Endothelial cell of umbilical vein (primary cell): ENCODE measurements at regions not wholly inside any gene's neighbourhood (a gene's known extent, or its start where the extent isn't known, plus 50 kb on each side); places are given as distances from the start of the nearest gene placed in this dataset.

Experiments
- EZH2 ChIP-seq: IDR thresholded peaks from 2 replicates; pipeline ENCODE4 v1.6.1; 2012; ENCODE audit warnings: borderline replicate concordance, low read depth, mild to moderate bottlenecking, moderate library complexity, low read length, inconsistent platforms; ENCODE audit not compliant: severe bottlenecking
- MYC ChIP-seq: IDR thresholded peaks from one replicate; pipeline ENCODE4 v1.6.1; 2011; ENCODE audit warnings: mild to moderate bottlenecking, low read depth, low read length
- POLR2A ChIP-seq: IDR thresholded peaks from 2 replicates; pipeline ENCODE4 v1.6.1; 2012; ENCODE audit warnings: low read depth, mild to moderate bottlenecking, control low read depth, low read length
- POLR2AphosphoS5 ChIP-seq: IDR thresholded peaks from 2 replicates; pipeline ENCODE4 v1.6.1; 2012; ENCODE audit warnings: low read depth, mild to moderate bottlenecking, control low read depth, low read length, moderate library complexity; ENCODE audit not compliant: insufficient read depth
- TF ChIP-seq, protein P1 (sequence below): IDR thresholded peaks from 2 replicates; pipeline ENCODE4 v1.6.1; 2011; ENCODE audit not compliant: insufficient read depth, insufficient read length
- TF ChIP-seq, protein P2 (sequence below), 2 donors: IDR thresholded peaks; 1 replicate in 1 of 2; 2 replicates in 1 of 2; pipeline ENCODE4 v1.5.1; 2011; ENCODE audit warnings: low read length in 2 of 2, mild to moderate bottlenecking in 2 of 2, moderate library complexity in 2 of 2, control low read depth in 1 of 2, inconsistent platforms in 1 of 2, low read depth in 1 of 2; ENCODE audit not compliant: insufficient read depth in 1 of 2; ENCODE audit errors: extremely low read depth in 1 of 2

DNA sequence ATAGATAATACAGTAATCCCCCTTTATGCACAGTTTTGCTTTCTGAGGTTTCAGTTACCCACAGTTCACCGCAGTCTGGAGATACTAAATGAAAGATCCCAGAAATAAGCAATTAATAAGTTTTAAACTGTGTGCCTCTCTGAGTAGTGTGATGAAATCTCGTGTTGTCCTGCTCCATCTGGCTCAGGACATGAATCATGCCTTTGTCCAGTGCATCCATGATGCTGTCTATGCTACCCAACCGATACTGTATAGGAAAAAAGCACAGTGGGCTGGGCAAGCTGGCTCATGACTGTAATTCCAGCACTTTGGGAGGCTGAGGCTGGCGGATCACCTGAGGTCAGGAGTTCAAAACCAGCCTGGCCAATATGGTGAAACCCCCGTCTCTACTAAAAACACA lies 85.0 kb upstream of the SLC2A1 start:
- TF ChIP-seq, protein P1, sequence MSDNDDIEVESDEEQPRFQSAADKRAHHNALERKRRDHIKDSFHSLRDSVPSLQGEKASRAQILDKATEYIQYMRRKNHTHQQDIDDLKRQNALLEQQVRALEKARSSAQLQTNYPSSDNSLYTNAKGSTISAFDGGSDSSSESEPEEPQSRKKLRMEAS = no peak
- no peak for TF ChIP-seq POLR2A
- TF ChIP-seq, protein P2, sequence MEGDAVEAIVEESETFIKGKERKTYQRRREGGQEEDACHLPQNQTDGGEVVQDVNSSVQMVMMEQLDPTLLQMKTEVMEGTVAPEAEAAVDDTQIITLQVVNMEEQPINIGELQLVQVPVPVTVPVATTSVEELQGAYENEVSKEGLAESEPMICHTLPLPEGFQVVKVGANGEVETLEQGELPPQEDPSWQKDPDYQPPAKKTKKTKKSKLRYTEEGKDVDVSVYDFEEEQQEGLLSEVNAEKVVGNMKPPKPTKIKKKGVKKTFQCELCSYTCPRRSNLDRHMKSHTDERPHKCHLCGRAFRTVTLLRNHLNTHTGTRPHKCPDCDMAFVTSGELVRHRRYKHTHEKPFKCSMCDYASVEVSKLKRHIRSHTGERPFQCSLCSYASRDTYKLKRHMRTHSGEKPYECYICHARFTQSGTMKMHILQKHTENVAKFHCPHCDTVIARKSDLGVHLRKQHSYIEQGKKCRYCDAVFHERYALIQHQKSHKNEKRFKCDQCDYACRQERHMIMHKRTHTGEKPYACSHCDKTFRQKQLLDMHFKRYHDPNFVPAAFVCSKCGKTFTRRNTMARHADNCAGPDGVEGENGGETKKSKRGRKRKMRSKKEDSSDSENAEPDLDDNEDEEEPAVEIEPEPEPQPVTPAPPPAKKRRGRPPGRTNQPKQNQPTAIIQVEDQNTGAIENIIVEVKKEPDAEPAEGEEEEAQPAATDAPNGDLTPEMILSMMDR (IDR thresholded peaks at IDR 0.05; ENCODE audit: extremely low read depth in 1 of 2, insufficient read depth in 1 of 2, low read depth in 1 of 2, low read length in 2 of 2) = no peak
- no peak for TF ChIP-seq MYC
- TF ChIP-seq EZH2 = no peak
- no peak for TF ChIP-seq POLR2AphosphoS5
